Stimulated activated CD4-positive, alpha-beta T cell treated with anti-CD3 and anti-CD28 coated beads, TNF-alpha, amount 100 ng/mL, for 1 hour (primary cell): ENCODE measurements at regions not wholly inside any gene's neighbourhood (a gene's known extent, or its start where the extent isn't known, plus 50 kb on each side); places are given as distances from the start of the nearest gene placed in this dataset.
"Not testable (repeated sequence)": the region's sequence is repeated elsewhere in the genome, so short reads cannot be mapped to it uniquely, and the experiment has no call there.

ENCODE experiments used
- DNase-seq, 3 donors: peaks; one replicate each; pipeline ENCODE4 v3.0.0-alpha.2; 2020; ENCODE audit warnings: low read depth in 3 of 3, low spot score in 1 of 3

DNA sequence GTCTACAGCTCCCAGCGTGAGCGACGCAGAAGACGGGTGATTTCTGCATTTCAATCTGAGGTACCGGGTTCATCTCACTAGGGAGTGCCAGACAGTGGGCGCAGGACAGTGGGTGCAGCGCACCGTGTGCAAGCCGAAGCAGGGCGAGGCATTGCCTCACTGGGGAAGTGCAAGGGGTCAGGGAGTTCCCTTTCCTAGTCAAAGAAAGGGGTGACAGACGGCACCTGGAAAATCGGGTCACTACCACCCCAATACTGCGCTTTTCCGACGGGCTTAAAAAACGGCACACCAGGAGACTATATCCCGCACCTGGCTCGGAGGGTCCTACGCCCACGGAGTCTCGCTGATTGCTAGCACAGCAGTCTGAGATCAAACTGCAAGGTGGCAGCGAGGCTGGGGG is 95.6 kb downstream of the GPX5 start:
- not testable (repeated sequence) for DNase-seq

- DNase-seq = not testable (repeated sequence)
Measured at GRCh38 chr6:28623242-28623641, 97.6 kb downstream of the GPX5 start.

- not testable (repeated sequence) for DNase-seq
Measured at GRCh38 chr6:28626386-28626785, 100.7 kb downstream of the GPX5 start.

- no peak for DNase-seq
Measured at GRCh38 chr6:28632326-28632851, 106.7 kb downstream of the GPX5 start.

GRCh38 chr6:28633445-28634215 is 107.9 kb downstream of the GPX5 start:
- DNase-seq = no peak

DNA sequence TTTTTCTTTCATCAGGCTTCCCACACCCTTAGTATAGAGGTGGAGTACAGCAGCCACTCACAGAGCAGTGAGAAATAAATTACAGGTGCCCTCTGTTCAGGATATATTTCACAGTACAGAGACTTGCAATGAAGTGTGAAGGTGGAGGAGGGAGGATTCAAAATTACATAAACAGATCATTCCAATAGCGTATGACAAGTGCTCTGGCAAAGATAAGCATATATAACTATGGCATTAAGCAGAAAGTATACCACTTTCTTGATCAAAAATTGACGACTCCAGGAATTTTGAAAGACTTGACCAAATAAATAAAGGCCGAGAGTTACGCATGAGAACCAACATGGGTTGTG is 108.7 kb downstream of the GPX5 start:
- no peak for DNase-seq

DNA sequence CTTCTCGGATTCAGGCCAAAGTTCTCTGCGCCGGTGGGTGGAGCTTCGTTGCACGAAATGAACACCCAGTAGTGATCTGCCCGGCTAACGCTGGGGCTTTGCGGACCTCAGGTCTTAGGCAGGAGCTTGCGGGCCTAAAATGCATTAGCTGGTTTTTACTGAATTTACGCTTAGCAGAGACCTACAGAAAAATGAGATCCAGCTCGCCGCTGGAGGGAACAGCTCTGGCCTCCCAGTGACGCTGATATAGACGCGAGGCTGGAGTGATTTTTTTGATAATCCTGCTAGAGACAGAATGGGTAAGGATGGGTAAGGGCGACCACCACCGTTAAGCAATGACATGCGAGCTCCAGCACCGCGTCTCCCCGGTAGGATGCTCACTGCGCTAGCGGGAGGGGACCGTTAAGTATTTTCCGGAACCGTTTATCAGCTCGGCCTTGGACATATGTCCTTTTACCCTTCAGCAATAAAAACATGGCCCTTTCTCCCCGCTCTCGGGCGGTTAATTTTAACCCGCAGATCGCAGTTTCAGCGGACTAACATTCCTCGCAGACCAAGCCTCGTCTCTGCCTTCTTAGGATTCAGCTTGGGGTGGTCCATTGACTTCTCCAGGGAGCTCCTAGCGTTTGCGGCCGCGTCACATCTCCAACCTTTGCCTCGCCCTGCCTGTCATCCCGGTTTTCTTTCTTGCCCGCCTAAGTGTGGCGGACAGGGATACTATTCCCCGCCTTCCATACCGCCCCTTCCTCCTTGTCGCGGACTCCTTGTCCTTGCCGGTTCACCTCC is 109.3 kb downstream of the GPX5 start:
- DNase-seq = no peak

DNA sequence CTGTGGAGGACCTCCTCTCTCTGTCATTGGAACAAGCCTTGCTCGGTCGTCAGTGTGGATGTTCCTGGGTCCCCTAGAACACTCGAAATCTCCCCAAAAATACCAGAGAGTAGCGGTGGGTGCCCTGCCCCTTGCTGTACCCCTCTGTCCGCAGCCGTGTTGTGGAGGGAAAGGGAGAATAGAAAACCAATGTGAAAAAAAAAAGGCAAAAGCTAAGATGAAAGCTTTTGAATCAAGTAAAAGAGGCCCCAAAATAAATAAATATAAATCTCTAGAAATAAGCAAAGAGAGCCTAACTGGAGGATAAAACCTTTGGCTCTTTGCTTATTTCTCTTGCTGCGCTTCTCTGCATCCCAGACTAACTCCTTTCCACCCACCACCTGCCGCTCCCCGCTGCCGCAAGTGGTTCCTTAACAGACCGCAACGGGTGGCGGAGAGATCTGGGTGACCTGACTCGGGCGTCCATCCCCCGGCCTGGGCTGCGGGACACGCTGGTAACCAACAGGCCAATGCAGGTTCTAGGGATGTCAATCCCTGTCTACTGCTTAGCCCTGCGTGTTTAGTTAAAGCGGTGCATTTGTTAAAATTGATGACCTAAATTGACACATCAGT is 110.0 kb downstream of the GPX5 start:
- DNase-seq = no peak

DNA sequence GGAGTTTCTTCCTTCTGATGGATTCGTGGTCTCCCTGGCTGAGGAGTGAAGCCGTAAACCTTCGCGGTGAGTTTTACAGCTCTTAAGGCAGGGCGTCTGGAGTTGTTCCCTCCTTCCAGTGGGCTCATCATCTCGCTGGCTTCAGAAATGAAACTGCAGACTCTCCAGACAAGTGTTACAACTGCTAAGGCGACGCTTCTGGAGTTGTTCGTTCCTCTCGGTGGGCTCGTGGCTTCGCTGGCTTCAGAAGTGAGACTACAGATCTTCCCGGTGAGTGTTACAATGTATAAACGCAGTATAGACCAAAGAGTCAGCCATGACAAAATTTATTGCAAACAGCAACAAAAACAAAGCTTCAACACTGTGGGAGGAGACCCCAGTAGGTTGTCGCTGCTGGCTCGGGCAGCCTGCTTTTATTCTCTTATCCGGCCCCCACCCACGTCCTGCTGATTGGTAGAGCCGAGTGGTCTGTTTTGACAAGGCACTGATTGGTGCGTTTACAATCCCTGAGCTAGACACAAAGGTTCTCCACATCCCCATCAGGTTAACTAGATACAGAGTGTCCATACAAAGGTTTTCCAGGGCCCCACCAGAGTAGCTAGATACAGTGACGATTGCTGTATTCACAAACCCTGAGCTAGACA is 113.2 kb downstream of the GPX5 start:
- DNase-seq = no peak

- DNase-seq = not testable (repeated sequence)
Measured at GRCh38 chr6:28639445-28640290, 114.0 kb downstream of the GPX5 start.

GRCh38 chr6:28643017-28643740 is 117.5 kb downstream of the GPX5 start:
- no peak for DNase-seq

DNA sequence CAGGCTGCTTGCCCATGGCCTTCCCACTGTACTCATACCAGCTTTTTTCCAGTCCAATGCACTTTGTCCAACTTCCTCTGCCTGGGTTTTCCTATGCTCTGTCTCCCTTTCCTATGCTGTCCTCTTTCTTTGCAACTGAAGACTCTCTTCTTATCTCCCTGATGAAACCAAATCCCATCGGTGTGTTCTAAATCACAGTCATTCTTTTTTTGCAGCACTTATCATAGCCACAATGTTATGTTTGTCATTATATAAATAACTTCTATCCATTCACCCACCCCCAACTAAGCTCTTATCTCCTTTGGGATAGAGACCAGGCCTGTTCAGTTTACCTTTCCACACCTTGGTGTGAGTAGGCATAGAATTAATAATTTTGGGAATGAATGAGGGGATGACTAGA is 121.0 kb downstream of the GPX5 start:
- no peak for DNase-seq

GRCh38 chr6:28648035-28648877 is 122.6 kb downstream of the GPX5 start:
- DNase-seq = peak in 1 of 3 donors; percentile 26

GRCh38 chr6:28648878-28649375 is 123.2 kb downstream of the GPX5 start:
- DNase-seq = no peak

GRCh38 chr6:28651161-28651560 is 125.5 kb downstream of the GPX5 start:
- no peak for DNase-seq

DNA sequence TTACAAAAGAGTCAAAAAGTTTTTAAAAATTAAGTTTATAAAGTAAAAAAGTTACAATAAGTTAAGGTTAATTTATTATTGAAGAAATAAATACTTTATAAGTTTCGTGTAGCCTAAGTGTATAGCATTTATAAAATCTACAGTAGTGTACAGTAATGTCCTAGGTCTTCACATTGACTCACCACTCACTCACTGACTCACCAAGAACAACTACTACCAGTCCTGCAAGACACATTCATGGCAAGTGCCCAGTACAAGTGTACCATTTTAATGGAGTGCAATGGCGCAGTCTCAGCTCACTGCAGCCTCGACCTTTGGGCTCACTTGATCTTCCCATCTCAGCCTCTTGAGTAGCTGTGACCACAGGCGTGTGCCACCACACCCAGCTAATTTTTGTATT is 128.2 kb downstream of the GPX5 start:
- no peak for DNase-seq

- DNase-seq = no peak
Measured at GRCh38 chr6:28655164-28655563, 129.5 kb downstream of the GPX5 start.

DNA sequence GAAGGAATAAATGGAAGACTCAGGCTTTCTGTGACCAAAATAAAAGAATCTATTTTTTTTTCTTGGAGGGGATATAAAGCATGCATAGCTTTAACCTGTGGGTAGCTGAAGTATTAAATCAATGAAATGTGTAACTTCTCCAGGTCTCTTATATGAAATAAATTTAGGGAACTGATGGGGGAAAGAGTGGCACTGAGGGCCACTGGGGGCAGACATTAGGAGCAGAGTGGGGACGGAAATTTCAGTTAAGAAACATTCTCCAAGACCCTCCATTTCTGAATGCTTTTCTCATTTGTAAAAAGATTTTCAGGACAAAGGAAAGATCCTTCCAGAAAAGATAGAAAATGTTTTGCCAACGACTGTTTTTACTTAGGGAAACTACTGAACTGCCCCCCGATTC is 131.0 kb downstream of the GPX5 start:
- DNase-seq = no peak

- DNase-seq = no peak
Measured at GRCh38 chr6:28657381-28657768, 131.7 kb downstream of the GPX5 start.
